HCT116 (cell line): ENCODE measurements at regions not wholly inside any gene's neighbourhood (a gene's known extent, or its start where the extent isn't known, plus 50 kb on each side); places are given as distances from the start of the nearest gene placed in this dataset.

Experiments used
- ATAC-seq: fragments of 200-7000 bp; cut with Tn5 transposase; 2 replicates; pipeline ENCODE4 v1.9.1; 2020; ENCODE audit warnings: mild to moderate bottlenecking, moderate library complexity
- BruUV-seq: library from RNA; stranded (reverse); fragments of 400-500 nt; replicated peaks from 2 replicates; lab custom pipeline; 2021; lab: Mats Ljungman, UMichigan
- CTCF ChIA-PET: fragments of 300-600 bp; sonication (Branson Sonifier 250); formaldehyde crosslinking; loops from one replicate; lab custom pipeline; 2021; ENCODE audit warnings: antibody characterized with exemption; lab: Charles Lee
- POLR2A ChIA-PET: fragments of 300-600, 350-600 bp; sonication (Branson Sonifier 250); formaldehyde crosslinking; loops from one replicate; lab custom pipeline; 2021; ENCODE audit warnings: antibody characterized with exemption; lab: Charles Lee
- RAD21 ChIA-PET, 2 experiments: fragments of 300-600 bp; sonication (Branson Sonifier 250); formaldehyde crosslinking; loops; one replicate each; lab custom pipeline; 2023; ENCODE audit warnings: low total read pairs in 2 of 2; ENCODE audit not compliant: uncharacterized antibody in 2 of 2, unreplicated experiment in 2 of 2, low non-redundant PET in 1 of 2; lab: Charles Lee
- DNase-seq: peaks from one replicate; pipeline ENCODE4 v3.0.0-alpha.2; 2010; ENCODE audit warnings: low read depth, low spot score
- H2AFZ ChIP-seq: fragments of 200-600 bp; shearing (Covaris generic), sonication (generic); 2 replicates; pipeline ENCODE4 v1.6.1; 2017; ENCODE audit warnings: low read depth, mixed run types, mixed read lengths, antibody characterized with exemption, low read length; ENCODE audit not compliant: poor library complexity, severe bottlenecking
- H3K27ac ChIP-seq: 2 replicates; pipeline ENCODE4 v1.5.1; 2012; ENCODE audit warnings: low read depth, low read length
- H3K27me3 ChIP-seq: fragments of 200-600 bp; sonication (generic); 2 replicates; pipeline ENCODE4 v1.6.1; 2016; ENCODE audit warnings: mixed run types, low read length, mixed read lengths; ENCODE audit not compliant: insufficient read depth
- H3K36me3 ChIP-seq, 2 experiments: fragments of 200-500 bp in 1 of 2; fragments of 200-600 bp in 1 of 2; sonication (Bioruptor generic) in 1 of 2; sonication (generic) in 1 of 2; 2 replicates each; pipeline versions ENCODE4 v1.5.1 to v1.6.1; 2014 to 2016; ENCODE audit warnings: low read length in 2 of 2, inconsistent platforms in 1 of 2, mixed read lengths in 1 of 2, mixed run types in 1 of 2; ENCODE audit not compliant: insufficient read depth in 2 of 2, control insufficient read depth in 1 of 2
- H3K4me1 ChIP-seq, 2 experiments: fragments of 200-600 bp in 1 of 2; sonication (generic) in 1 of 2; 2 replicates each; pipeline versions ENCODE4 v1.5.1 to v1.6.1; 2012 to 2017; ENCODE audit warnings: low read length in 2 of 2, inconsistent platforms in 1 of 2, mild to moderate bottlenecking in 1 of 2, mixed read lengths in 1 of 2, mixed run types in 1 of 2, moderate library complexity in 1 of 2; ENCODE audit not compliant: insufficient read depth in 2 of 2, control insufficient read depth in 1 of 2
- H3K4me2 ChIP-seq: fragments of 200-600 bp; sonication (generic); 2 replicates; pipeline ENCODE4 v1.6.1; 2017; ENCODE audit warnings: mixed run types, low read length, mixed read lengths
- H3K4me3 ChIP-seq, 2 experiments: fragments of 200-600 bp in 1 of 2; sonication (generic) in 1 of 2; replicated peaks in 1 of 2; 2 replicates each; pipeline ENCODE4 v1.5.1; 2011 to 2016; ENCODE audit warnings: low read length in 2 of 2, control low read depth in 1 of 2, low read depth in 1 of 2, mild to moderate bottlenecking in 1 of 2, mixed read lengths in 1 of 2, mixed run types in 1 of 2
- H3K79me2 ChIP-seq: fragments of 200-600 bp; sonication (generic); 2 replicates; pipeline ENCODE4 v1.6.1; 2017; ENCODE audit warnings: mild to moderate bottlenecking, mixed run types, low read length, moderate library complexity, mixed read lengths; ENCODE audit not compliant: insufficient read depth
- H3K9ac ChIP-seq: fragments of 200-600 bp; sonication (generic); 2 replicates; pipeline ENCODE4 v1.6.1; 2016; ENCODE audit warnings: low read length, mixed read lengths
- H3K9me2 ChIP-seq: fragments of 200-600 bp; sonication (generic), shearing (Covaris generic); 2 replicates; pipeline ENCODE4 v1.6.1; 2017; ENCODE audit warnings: mixed run types, mild to moderate bottlenecking, moderate library complexity; ENCODE audit not compliant: insufficient read depth
- H3K9me3 ChIP-seq, 2 experiments: fragments of 200-500 bp in 1 of 2; fragments of 200-600 bp in 1 of 2; sonication (Bioruptor generic) in 1 of 2; sonication (generic) in 1 of 2; 2 replicates each; pipeline ENCODE4 v1.6.1; 2014 to 2017; ENCODE audit warnings: low read length in 2 of 2, mixed read lengths in 2 of 2, inconsistent platforms in 1 of 2, low read depth in 1 of 2, mild to moderate bottlenecking in 1 of 2, mixed run types in 1 of 2, moderate library complexity in 1 of 2; ENCODE audit not compliant: control insufficient read depth in 1 of 2, insufficient read depth in 1 of 2
- H4K20me1 ChIP-seq: fragments of 200-600 bp; sonication (generic), shearing (Covaris generic); 2 replicates; pipeline ENCODE4 v1.6.1; 2017; ENCODE audit warnings: mixed run types, mild to moderate bottlenecking, moderate library complexity; ENCODE audit not compliant: insufficient read depth
- MAX ChIP-seq: IDR thresholded peaks from 2 replicates; pipeline ENCODE4 v1.6.1; 2012
- REST ChIP-seq: IDR thresholded peaks from 2 replicates; pipeline ENCODE4 v1.6.1; 2012; ENCODE audit warnings: low read depth
- SIN3A ChIP-seq: IDR thresholded peaks from 2 replicates; pipeline ENCODE4 v1.6.1; 2012; ENCODE audit warnings: low read depth
- ZFX ChIP-seq: fragments of 450-650 bp; IDR thresholded peaks from 2 replicates; pipeline ENCODE4 v1.6.1; 2017
- intact Hi-C: fragments of 100-400 bp; cut with micrococcal nuclease; formaldehyde crosslinking; loops from 2 replicates; pipeline ENCODE4 v1.10.0; 2022
- TF ChIP-seq, protein P1 (sequence below): IDR thresholded peaks from 2 replicates; pipeline ENCODE4 v1.6.1; 2012

DNA sequence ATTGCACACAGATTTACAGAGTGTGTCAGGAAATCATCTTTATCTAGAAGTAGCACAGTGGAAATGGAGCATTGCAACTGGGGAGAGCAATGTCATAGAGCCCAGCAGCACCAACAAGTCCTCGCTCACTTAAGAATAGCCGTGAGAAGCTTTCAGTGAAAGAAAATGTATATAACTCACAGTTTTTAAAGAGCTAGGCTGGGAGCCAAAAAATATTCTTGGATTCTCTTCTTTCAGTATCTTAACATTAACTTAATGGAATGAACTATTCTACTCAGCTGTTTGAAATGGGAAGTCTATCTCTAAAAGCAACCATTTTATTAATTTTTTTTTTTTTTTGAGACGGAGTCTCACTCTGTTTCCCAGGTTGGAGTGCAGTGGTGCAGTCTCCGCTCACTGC is 329.6 kb downstream of the COG6 start (continued):
- TF ChIP-seq REST (no peak), MAX (no peak), SIN3A (no peak), ZFX (no peak)
- TF ChIP-seq, protein P1, sequence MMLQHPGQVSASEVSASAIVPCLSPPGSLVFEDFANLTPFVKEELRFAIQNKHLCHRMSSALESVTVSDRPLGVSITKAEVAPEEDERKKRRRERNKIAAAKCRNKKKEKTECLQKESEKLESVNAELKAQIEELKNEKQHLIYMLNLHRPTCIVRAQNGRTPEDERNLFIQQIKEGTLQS: no peak
- TF ChIP-seq, all 23 proteins: peak for 0

- DNase-seq (no peak), ATAC-seq (no peak)
- Histone ChIP-seq H3K9me2 (no peaks in the 10 kb centered on the region), H3K36me3 (no peaks in the 10 kb centered on the region), H3K4me3 (no peak overlapping the region), H3K9ac (no peak overlapping the region), H3K79me2 (no peaks in the 10 kb centered on the region), H4K20me1 (no peaks in the 10 kb centered on the region), H3K27me3 (no peaks in the 10 kb centered on the region), H3K27ac (no peak overlapping the region), H3K9me3 (no peaks in the 10 kb centered on the region), H3K4me1 (no peaks in the 10 kb centered on the region), H2AFZ (no peak overlapping the region), H3K4me2 (no peak overlapping the region)
- intact Hi-C loops: no loop called here
- POLR2A ChIA-PET: no interaction called here
- TF ChIP-seq, protein P1: no peak
- BruUV-seq: no TSS peak
- CTCF ChIA-PET: no interaction called here
- RAD21 ChIA-PET: no interaction called here
Observed at GRCh38 chr13:39988351-39988750, 332.9 kb downstream of the COG6 start.
